ENCODE measurements at regions not wholly inside any gene's neighbourhood (a gene's known extent, or its start where the extent isn't known, plus 50 kb on each side); places are given as distances from the start of the nearest gene placed in this dataset.

- H3K4me2 ChIP-seq (ENCODE audit: low read length), result no peak overlapping the region
- H3K9ac ChIP-seq (ENCODE audit: low read length), result no peak overlapping the region
- no peak for TF ChIP-seq CTCF (IDR thresholded peaks at IDR 0.05; ENCODE audit: insufficient read depth, low read depth, low read length)
- TF ChIP-seq EZH2 (IDR thresholded peaks at IDR 0.05; ENCODE audit: insufficient read depth, low read length), result no peak
- H3K4me3 ChIP-seq (ENCODE audit: insufficient read depth, low read depth, low read length), result no peak overlapping the region
- H3K27ac ChIP-seq (ENCODE audit: low read depth, low read length), result no peak overlapping the region
- H3K4me1 ChIP-seq (ENCODE audit: insufficient read depth, low read length), result no peaks in the 10 kb centered on the region
- FAIRE-seq, result no peak
- Mint-ChIP-seq H3K27ac (ENCODE audit: unreplicated experiment) (no peak overlapping the region), H3K36me3 (ENCODE audit: low read depth, unreplicated experiment) (no peaks in the 10 kb centered on the region), H3K4me1 (ENCODE audit: low read depth, unreplicated experiment) (no peaks in the 10 kb centered on the region), H3K9me3 (ENCODE audit: unreplicated experiment) (no peaks in the 10 kb centered on the region), H3K4me3 (ENCODE audit: unreplicated experiment) (no peak overlapping the region), H3K27me3 (ENCODE audit: low read depth, unreplicated experiment) (peaks cover 29% of the 10 kb centered on the region)
- H3K9me3 ChIP-seq (ENCODE audit: insufficient read depth, low read depth, low read length), result no peaks in the 10 kb centered on the region
- no peaks in the 10 kb centered on the region for H3K79me2 ChIP-seq (ENCODE audit: insufficient read depth, low read length)
- DNase-seq (ENCODE audit: low read depth), result no peak
- H4K20me1 ChIP-seq (ENCODE audit: insufficient read depth, low read length), result no peaks in the 10 kb centered on the region
- no peaks in the 10 kb centered on the region for H3K27me3 ChIP-seq (ENCODE audit: insufficient read depth, low read length)
- H3K36me3 ChIP-seq (ENCODE audit: insufficient read depth, low read length), result no peaks in the 10 kb centered on the region
- H2AFZ ChIP-seq (ENCODE audit: low read depth, low read length), result no peak overlapping the region
These were observed 293.8 kb upstream of the B3GAT1 start for GRCh38 chr11:134705858-134706257.

GRCh38 chr11:134702827-134703226 lies 290.8 kb upstream of the B3GAT1 start:
- Histone ChIP-seq H3K79me2 (ENCODE audit: insufficient read depth, low read length) (no peaks in the 10 kb centered on the region), H3K27ac (ENCODE audit: low read depth, low read length) (no peak overlapping the region), H3K9ac (ENCODE audit: low read length) (no peak overlapping the region), H3K27me3 (ENCODE audit: insufficient read depth, low read length) (no peaks in the 10 kb centered on the region), H3K4me1 (ENCODE audit: insufficient read depth, low read length) (no peaks in the 10 kb centered on the region), H3K9me3 (ENCODE audit: insufficient read depth, low read depth, low read length) (peaks cover 4% of the 10 kb centered on the region), H3K4me3 (ENCODE audit: insufficient read depth, low read depth, low read length) (no peak overlapping the region), H3K36me3 (ENCODE audit: insufficient read depth, low read length) (no peaks in the 10 kb centered on the region), H4K20me1 (ENCODE audit: insufficient read depth, low read length) (no peaks in the 10 kb centered on the region), H2AFZ (ENCODE audit: low read depth, low read length) (no peak overlapping the region), H3K4me2 (ENCODE audit: low read length) (no peak overlapping the region)
- Mint-ChIP-seq H3K27me3 (ENCODE audit: low read depth, unreplicated experiment) (peaks cover 33% of the 10 kb centered on the region), H3K4me1 (ENCODE audit: low read depth, unreplicated experiment) (no peaks in the 10 kb centered on the region), H3K4me3 (ENCODE audit: unreplicated experiment) (no peak overlapping the region), H3K9me3 (ENCODE audit: unreplicated experiment) (peaks cover 3% of the 10 kb centered on the region), H3K36me3 (ENCODE audit: low read depth, unreplicated experiment) (no peaks in the 10 kb centered on the region), H3K27ac (ENCODE audit: unreplicated experiment) (no peak overlapping the region)
- no peak for FAIRE-seq
- no peak for DNase-seq (ENCODE audit: low read depth)
- TF ChIP-seq CTCF (IDR thresholded peaks at IDR 0.05; ENCODE audit: insufficient read depth, low read depth, low read length), result no peak
- TF ChIP-seq EZH2 (IDR thresholded peaks at IDR 0.05; ENCODE audit: insufficient read depth, low read length), result no peak

GRCh38 chr11:134701564-134702165 lies 289.6 kb upstream of the B3GAT1 start:
- Histone ChIP-seq H3K79me2 (ENCODE audit: insufficient read depth, low read length) (no peaks in the 10 kb centered on the region), H3K9ac (ENCODE audit: low read length) (no peak overlapping the region), H2AFZ (ENCODE audit: low read depth, low read length) (no peak overlapping the region), H3K4me1 (ENCODE audit: insufficient read depth, low read length) (no peaks in the 10 kb centered on the region), H3K9me3 (ENCODE audit: insufficient read depth, low read depth, low read length) (peaks cover 4% of the 10 kb centered on the region), H3K27me3 (ENCODE audit: insufficient read depth, low read length) (no peaks in the 10 kb centered on the region), H3K4me2 (ENCODE audit: low read length) (no peak overlapping the region), H3K4me3 (ENCODE audit: insufficient read depth, low read depth, low read length) (no peak overlapping the region), H4K20me1 (ENCODE audit: insufficient read depth, low read length) (no peaks in the 10 kb centered on the region), H3K27ac (ENCODE audit: low read depth, low read length) (no peak overlapping the region), H3K36me3 (ENCODE audit: insufficient read depth, low read length) (no peaks in the 10 kb centered on the region)
- H3K9me3 Mint-ChIP-seq (ENCODE audit: unreplicated experiment), result peaks cover 3% of the 10 kb centered on the region
- peaks cover 36% of the 10 kb centered on the region for H3K27me3 Mint-ChIP-seq (ENCODE audit: low read depth, unreplicated experiment)
- H3K27ac Mint-ChIP-seq (ENCODE audit: unreplicated experiment), result no peak overlapping the region
- DNase-seq (ENCODE audit: low read depth) (no peak), FAIRE-seq (no peak)
- H3K4me3 Mint-ChIP-seq (ENCODE audit: unreplicated experiment), result no peak overlapping the region
- no peaks in the 10 kb centered on the region for H3K36me3 Mint-ChIP-seq (ENCODE audit: low read depth, unreplicated experiment)
- H3K4me1 Mint-ChIP-seq (ENCODE audit: low read depth, unreplicated experiment), result no peaks in the 10 kb centered on the region
- TF ChIP-seq EZH2 (IDR thresholded peaks at IDR 0.05; ENCODE audit: insufficient read depth, low read length) (no peak), CTCF (IDR thresholded peaks at IDR 0.05; ENCODE audit: insufficient read depth, low read depth, low read length) (no peak)

Data from astrocyte (in vitro differentiated cells and primary cell).